Stimulated activated CD4-positive, alpha-beta T cell treated with anti-CD3 and anti-CD28 coated beads, TNF-alpha, amount 100 ng/mL, for 24 hours (primary cell): ENCODE measurements at regions not wholly inside any gene's neighbourhood (a gene's known extent, or its start where the extent isn't known, plus 50 kb on each side); places are given as distances from the start of the nearest gene placed in this dataset.
"Not testable (repeated sequence)": the region's sequence is repeated elsewhere in the genome, so short reads cannot be mapped to it uniquely, and the experiment has no call there.

ENCODE experiments used
- DNase-seq, 3 experiments: peaks; one replicate each; pipeline ENCODE4 v3.0.0-alpha.2; 2020; ENCODE audit warnings: low read depth in 3 of 3

DNA sequence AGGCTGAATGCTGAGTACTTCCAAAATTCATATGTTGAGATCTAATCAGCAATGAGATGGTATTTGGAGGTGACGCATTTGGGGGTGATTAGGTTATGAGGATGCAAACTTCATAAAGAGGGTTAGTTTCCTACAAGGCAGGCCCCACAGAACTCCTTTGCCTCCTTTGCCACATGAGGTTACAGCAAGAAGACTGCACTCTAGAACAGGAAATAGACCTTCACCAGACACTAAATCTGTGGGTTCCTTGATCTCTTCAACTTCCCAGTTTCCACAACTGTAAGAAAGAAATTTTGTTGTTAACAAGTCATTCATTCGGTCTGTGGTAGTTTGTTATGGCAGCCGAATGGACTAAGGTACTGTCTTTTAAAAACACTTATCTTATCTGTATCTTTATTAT is 681.9 kb upstream of the HS3ST1 start:
- no peak for DNase-seq

DNA sequence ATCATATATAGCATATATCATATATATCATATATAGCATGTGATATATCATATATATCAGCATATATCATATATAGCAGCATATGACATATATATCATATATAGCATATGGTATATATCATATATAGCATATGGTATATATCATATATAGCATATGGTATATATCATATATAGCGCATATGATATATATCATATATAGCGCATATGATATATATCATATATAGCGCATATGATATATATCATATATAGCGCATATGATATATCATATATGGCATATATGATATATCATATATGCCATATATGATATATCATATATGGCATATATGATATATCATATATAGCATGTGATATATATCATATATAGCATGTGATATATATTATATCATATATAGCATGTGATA is 680.4 kb upstream of the HS3ST1 start:
- DNase-seq, result not testable (repeated sequence)

DNA sequence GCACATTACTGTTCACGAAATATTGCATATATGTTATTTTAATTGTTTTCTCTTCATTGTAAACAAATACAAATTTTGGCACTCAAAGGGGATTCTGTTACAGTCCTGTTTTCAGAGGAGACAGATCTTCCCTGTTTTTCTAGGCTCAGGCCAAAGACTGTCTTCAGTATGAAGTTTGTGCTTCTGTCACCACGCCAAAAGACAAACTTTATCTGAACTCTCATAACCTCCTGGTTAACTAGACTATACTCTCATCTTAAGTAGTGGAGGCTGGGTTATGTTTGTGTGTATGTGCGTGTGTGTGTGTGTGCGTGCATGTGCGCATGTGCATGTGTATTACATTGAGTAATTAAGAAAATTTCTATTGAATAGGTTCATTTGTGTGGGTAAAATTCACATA is 676.8 kb upstream of the HS3ST1 start:
- DNase-seq, result no peak

DNA sequence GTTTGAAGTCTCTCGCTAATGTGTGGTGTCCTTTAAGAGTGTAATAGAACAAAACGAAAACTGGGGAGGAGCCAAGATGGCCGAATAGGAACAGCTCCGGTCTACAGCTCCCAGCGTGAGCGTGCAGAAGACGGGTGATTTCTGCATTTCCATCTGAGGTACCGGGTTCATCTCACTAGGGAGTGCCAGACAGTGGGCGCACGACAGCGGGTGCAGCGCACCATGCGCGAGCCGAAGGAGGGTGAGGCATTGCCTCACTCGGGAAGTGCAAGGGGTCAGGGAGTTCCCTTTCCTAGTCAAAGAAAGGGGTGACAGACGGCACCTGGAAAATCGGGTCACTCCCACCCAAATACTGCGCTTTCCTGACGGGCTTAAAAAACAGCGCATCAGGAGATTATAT is 661.2 kb upstream of the HS3ST1 start:
- not testable (repeated sequence) for DNase-seq

DNA sequence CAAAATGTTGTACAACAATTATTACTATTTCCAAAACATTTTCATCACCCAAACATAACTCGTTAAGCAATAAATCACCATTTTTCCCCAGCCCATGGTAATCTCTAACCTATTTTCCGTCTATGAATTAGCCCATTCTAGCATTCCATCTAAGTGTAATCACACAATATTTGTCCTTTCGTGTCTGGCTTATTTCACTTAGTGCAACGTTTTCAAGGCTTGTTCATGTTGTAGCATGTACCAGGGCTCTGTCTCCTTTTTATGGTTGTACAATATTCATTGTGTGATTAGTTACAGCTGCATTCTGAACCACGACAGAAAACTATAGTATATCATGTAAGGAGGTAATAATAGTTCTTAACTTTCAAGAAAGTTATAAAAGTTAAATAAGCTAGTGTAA is 656.0 kb upstream of the HS3ST1 start:
- DNase-seq, result no peak

DNA sequence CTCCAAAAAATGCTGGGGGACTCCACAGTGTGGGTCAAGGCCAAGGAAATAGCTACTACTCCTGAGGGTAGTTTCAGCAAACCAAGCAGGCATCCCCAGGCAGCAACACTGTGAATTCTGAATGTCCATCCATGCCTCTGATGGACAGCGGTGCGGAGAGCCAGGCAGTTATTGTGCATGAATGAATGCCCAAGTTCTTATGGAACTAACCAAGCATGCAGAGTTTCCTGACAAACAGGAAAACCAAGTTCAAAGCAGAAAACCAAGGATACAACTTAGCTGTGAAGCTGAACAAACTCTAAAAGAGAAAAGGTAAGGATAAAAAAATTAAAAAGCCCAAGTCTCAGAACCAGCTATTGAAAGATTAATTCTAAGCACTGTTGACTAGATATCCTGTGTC is 642.6 kb upstream of the HS3ST1 start:
- DNase-seq, result no peak

DNA sequence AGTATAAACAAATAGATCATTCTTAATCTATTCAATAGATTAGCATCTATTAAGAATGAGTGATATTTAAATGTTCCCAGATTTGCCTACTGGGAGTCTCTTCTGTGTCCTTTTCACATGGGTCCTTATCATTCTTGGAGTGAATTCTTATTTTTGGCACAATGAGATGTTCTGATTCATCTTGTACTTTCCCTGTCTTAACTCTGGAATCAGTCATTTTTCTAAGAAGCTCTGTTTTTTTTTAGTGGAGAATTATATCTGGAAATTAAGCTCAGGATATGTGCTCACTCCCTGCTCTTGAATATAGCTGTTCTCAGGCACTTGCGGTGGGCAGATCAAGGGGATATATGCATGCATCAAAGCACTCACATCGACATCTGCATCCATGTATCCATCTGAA is 625.3 kb upstream of the HS3ST1 start:
- no peak for DNase-seq

DNA sequence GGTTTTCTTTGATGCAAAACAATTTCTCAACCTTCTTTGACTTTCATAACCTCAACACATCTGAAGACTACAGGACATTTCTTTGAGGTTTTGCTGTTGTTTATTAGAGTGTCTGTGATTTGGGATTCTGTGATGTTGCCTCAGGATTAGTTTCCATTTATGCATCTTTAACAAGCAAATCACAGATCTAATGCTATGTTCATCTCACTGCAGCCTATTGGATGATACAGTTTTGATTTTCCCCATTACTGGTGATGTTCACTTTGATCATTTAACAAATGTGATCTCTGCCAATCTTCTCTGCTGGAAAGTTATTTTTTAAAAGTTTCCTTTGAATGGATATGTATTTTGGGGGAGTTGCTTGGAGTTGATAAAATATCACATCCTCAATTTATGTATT is 624.9 kb upstream of the HS3ST1 start:
- no peak for DNase-seq

DNA sequence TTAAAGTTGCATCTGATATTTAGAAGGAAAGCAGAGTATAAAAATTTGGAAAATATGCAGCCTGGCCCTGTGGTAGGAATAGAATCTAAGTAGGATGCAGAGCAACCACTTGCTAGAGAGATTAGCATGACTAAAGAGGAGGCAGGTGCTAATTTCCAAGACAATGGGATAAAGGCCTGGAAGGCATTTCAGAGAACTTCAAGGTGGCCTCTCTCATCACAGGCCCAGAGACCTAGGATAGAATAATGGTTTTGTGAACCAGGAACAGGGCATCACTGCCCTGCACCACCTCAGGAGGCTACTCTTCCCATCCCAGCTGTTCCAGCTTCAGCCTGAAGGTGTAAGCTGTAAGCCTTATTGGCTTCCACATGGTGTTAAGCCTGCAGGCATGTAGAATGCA is 621.7 kb upstream of the HS3ST1 start:
- DNase-seq, result no peak

DNA sequence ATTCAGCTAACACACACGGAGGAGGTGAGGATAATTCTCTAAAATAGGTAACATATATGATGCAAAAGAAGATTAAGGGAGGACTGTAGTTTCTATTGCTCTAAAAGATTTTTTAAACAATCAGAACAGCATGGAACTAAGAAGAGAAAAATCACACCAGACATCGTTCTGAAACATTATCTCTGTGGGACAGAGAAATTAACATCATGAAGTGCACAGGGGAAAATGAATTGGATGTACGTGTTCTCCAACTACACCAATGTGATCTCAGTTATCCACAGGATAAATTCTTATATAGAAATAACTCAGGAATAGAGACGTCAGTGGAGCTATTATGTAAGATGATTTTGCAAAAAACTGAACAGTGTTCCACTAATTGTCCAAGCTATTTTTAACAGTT is 614.1 kb upstream of the HS3ST1 start:
- no peak for DNase-seq

DNA sequence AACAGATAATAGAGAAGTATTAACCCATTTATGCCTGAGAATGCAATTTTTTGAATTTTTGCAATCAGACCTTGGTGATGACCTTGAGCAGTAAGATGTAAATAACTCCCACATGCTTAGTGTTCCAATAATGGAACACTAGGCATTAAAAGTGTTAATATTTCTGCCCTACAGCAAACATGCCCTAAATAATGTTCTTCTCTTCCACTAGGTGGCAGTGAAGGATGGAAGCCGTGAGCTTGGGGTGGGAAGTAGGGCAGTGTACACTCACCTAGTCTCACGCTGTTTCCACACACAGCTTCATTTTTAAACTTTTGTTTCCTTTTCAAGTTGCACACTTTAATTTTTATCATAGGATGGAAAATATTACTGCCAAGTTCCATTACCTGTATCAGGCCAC is 613.1 kb upstream of the HS3ST1 start:
- no peak for DNase-seq

DNA sequence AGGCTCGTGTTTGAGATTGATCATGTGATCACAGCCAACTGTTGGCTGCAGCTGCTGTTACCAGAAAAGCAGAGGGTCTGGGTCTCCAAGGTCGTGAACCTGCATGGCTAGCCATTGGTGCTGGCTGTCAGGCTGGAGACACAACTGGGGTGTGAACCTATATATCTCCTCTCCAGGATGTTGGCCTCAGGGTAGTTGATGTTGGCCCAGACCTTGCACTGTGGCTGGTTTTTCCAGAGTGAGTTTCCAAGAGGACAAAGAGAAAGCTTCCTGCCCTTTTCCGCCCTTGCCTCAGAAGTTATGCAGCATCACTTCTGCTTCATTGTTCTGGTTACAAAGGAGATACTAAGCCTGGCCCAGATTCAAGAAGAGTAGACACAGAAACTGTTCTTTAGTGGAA is 607.8 kb upstream of the HS3ST1 start:
- DNase-seq, result no peak

DNA sequence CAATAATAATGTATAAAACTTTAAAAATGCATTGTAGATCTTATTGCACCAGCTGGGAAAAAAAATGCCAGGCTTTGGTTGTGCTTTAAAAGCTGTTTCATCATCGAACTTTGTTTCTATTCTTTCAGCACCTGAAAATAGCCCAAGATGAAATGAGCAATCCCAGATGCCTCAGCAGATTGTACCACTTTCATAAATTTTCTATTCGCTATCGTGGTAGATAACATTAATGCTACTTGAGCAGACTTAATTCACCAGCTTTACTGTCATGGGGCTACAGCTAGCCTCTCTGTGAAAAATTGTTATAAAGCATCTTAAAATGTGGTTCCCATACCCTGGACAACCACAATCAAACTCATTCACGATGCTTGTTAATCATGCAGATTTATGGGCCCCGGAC is 599.6 kb upstream of the HS3ST1 start:
- no peak for DNase-seq

DNA sequence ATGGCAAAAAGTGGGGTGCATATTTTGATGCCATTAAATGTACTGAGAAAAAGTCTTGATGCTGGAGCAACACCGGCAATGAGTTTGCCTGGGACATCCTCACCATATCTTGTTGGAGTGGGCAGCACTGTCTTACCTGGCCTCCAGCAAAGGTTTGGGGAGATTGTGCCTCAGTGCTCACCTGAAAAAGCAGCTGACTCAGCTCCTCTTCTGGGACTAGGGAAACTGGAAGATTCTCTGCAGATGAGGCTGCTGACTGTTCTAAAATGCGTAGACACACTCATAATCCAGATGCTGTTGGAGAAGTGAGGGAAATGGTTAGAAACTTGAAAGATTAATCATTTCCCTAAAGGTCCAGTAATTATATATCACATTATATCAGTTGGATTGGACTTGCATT is 593.7 kb upstream of the HS3ST1 start:
- no peak for DNase-seq

DNA sequence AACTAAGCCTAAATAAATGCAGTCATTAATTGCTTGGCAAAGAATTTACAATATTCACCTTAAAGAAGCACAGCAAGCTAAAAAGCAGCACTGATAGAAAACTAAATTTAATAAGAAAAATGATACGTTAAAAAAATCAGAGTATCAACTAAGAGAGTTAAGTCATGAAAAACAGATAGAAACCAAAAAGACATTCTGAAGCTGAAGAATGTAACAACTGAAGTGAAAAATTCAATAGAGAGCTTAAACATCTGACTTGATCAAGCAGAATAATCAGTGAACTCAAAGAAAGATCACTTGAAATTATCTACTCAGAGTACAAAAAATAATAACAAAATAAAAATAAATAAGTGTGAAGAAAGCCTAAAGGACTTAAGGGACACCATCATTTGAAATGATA is 588.0 kb upstream of the HS3ST1 start:
- no peak for DNase-seq

DNA sequence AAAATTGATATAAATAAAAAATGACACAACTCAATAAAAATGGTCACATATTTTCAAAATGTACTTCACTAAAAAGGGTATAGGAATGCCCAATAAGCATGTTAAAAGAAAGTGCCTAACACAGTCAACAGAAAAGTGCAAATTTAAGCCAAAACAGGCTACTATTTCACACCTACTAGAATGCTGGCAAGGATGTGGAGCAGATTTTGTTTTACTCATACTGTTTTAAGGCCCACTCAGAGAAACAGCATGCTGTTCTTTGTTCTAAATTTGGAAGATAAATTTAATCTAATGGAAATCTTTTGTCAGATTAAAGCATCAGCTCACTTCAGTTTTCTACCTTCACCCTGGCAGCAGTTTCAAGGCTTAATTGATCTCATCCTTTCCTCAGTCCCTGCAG is 576.8 kb upstream of the HS3ST1 start:
- no peak for DNase-seq

DNA sequence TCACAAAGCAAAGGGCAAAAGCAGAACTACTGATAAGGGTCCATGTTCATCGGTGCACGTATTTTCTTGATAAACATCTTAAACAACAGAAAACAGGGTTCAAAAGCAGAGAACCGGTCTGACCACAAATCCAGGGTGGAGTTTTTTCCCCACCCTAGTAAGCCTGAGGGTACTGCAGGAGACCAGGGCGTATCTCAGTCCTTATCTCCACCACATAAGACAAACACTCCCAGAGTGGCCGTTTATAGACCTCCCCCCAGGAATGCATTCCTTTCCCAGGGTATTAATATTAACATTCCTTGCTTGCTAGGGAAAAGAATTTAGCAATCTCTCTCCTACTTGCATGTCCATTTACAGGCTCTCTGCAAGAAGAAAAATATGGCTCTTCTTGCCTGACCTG is 567.9 kb upstream of the HS3ST1 start:
- not testable (repeated sequence) for DNase-seq

DNA sequence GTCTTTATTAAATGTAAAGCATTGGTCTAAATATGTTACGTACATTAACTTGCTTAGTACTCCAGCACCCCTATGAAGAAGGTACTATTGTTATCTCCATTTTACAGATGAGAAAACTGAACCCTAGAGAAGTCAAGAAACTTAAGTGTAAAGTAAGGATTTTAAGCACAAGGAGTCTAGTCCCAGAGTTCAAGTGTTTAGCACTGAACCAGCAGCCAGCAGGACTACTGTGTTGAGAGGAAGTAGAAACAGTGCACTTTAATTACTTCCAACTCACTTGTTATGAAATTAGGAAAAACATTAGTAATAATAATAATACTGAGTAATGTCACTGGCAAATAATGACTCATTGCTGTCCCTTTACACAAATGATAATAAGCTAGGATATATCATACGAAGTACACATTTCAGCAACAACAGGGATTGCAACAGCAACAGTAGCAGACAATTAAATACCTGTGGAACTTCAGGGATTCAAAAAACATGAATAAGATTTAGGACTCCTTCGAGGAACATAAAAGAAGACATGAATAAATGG is 548.1 kb upstream of the HS3ST1 start:
- DNase-seq, result no peak

DNA sequence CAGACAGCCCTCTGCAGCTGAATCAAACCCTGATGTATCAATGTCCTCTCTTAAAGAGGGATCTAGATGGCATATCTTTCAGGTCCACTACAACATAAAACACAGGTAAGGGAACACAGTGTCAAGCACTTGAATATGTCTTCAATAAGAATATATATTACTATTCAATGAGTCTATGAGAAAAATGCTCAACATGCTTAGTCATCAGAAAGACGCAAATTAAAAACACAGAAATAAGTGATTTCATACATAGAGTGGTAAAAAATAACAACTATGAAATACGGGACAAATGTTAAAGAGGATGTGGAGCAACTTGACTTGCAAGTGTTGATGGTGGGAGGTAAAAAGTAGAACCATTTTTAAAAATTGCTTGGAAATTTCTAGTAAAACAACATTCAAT is 544.6 kb upstream of the HS3ST1 start:
- DNase-seq, result no peak

DNA sequence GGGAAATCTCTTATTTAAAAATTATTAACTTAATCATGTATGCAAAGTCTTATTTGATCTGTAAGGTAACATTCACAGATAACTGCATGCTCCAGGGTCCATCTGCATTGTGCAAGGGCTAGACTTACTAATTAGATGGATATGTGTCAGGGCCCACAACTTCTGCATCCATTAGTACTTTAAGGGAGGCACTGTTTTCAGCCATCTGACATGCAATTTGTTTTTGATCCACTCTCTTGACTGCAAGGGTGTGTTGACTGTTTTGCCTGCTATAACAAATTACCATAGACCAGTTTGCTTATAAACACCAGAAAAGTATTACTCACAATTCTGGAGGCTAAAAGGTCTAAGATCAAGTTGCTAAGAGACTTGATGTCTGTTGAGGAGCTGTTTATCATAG is 542.1 kb upstream of the HS3ST1 start:
- no peak for DNase-seq

DNA sequence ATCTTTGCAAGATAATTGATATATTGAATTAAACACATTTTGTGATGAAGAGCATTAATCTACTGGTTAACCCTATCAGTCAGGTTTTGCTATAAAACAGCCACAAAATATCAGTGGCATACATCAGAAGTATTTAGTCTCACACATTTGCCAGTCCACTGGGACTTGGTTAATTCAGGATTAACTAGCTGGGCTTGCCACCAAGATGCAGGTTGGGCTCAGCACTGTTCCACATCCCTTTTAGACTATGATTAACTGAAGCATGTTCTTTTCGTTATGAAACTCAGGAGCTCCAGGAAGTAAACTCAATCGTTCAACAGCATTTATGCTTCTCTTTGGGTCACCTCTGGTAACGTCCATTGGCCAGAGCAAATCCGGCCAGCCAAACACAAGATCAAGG is 538.1 kb upstream of the HS3ST1 start:
- no peak for DNase-seq

DNA sequence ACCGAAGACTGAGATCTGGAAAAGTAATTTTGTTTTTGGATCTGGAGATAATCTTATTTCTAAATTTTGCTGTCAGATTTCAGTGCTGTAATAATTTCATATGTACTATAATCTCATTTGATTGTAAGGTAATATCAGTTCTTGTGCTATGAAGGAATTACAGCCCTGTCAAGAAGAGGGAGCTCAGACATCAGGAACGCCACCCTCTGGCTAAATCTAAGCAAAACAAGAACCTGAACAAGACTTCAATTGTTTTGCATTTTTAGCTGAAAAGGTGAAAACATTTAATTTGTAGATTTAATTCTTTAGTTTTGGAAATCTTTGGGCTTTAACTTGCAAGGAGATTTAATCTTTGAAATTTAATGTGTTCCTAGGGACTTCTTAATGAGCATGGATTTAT is 525.4 kb upstream of the HS3ST1 start:
- DNase-seq, result no peak

DNA sequence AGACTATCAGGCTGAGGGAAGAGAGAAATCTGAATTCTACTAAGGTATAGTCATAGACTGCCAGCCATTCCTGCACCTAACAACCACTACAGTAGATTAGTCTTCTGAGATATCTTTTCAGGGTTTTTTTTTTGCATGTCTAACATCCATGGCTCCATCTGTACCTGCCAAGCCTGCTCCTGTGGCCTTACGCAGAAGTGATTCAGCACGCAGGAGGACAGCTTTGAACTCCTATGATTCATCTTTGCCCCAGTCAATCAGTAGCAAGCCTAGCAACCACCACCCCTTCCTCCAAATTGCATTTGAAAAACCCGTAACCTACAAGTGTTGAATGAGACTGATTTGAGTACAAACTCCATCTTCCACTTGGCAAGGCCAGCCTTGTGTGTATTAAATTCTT is 520.7 kb upstream of the HS3ST1 start:
- DNase-seq, result no peak

DNA sequence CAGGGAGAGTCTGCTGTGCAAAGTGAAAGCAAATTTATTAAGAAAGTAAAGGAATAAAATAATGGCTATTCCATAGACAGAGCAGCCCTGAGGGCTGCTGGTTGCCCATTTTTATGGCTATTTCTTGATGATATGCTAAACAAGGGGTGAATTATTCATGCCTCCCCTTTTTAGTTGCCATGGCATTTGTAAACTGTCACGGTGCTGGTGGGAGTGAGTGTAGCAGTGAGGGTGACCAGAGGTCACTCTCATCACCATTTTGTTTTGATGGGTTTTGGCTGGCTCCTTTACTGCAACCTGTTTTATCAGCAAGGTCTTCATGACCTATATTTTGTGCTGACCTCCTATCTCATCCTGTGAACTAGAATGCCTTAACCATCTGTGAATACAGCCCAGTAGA is 518.9 kb upstream of the HS3ST1 start:
- not testable (repeated sequence) for DNase-seq

DNA sequence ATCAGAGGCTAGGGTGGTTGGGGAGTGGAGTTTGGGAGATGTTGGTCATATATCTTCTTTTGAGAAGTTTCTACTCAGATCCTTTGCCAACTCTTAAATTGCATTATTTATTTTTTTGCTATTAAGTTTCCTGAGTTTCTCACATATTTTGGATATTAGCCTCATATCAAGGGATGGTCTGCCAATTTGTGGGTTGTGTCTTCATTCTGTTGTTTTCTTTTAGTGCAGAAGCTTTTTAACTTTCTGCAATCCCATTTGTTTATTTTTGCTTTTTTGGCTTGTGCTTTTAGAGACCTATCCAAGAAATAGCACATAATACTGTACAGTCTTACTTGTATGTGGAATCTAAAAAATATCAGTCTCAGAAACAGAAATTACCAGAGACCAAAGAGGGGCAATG is 509.2 kb upstream of the HS3ST1 start:
- no peak for DNase-seq
